Fibroblast of lung (primary cell): ENCODE measurements at regions not wholly inside any gene's neighbourhood (a gene's known extent, or its start where the extent isn't known, plus 50 kb on each side); places are given as distances from the start of the nearest gene placed in this dataset.

ENCODE experiments used
- DNase-seq, 2 donors: peaks; one replicate each; pipeline versions ENCODE4 v3.0.0 to v3.0.0-alpha.2; 2010; ENCODE audit warnings: low read depth in 2 of 2
- H2AFZ ChIP-seq: 2 replicates; pipeline ENCODE4 v1.5.1; 2012; ENCODE audit warnings: low read length, control low read depth, inconsistent platforms
- H3K27ac ChIP-seq: 2 replicates; pipeline ENCODE4 v1.5.1; 2011; ENCODE audit warnings: low read length, control low read depth; ENCODE audit not compliant: insufficient read depth
- H3K27me3 ChIP-seq: 2 replicates; pipeline ENCODE4 v1.5.1; 2011; ENCODE audit warnings: mild to moderate bottlenecking, low read length; ENCODE audit not compliant: control insufficient read depth, insufficient read depth
- H3K36me3 ChIP-seq: 2 replicates; pipeline ENCODE4 v1.5.1; 2011; ENCODE audit warnings: low read length; ENCODE audit not compliant: control insufficient read depth, insufficient read depth
- H3K4me1 ChIP-seq: 2 replicates; pipeline ENCODE4 v1.5.1; 2011; ENCODE audit warnings: low read length; ENCODE audit not compliant: control insufficient read depth, insufficient read depth; ENCODE audit errors: extremely low read depth
- H3K4me2 ChIP-seq: 2 replicates; pipeline ENCODE4 v1.5.1; 2011; ENCODE audit warnings: low read length, control low read depth; ENCODE audit not compliant: insufficient read depth; ENCODE audit errors: extremely low read depth
- H3K4me3 ChIP-seq, 4 experiments: fragments of 200-600 bp in 1 of 4; sonication (generic) in 1 of 4; replicated peaks in 1 of 4; 2 replicates each; pipeline ENCODE4 v1.5.1; 2011 to 2016; ENCODE audit warnings: low read length in 4 of 4, low read depth in 3 of 4, mild to moderate bottlenecking in 3 of 4, control low read depth in 2 of 4, inconsistent platforms in 1 of 4, mixed read lengths in 1 of 4; ENCODE audit not compliant: insufficient read depth in 1 of 4; ENCODE audit errors: control extremely low read depth in 1 of 4
- H3K79me2 ChIP-seq: 2 replicates; pipeline ENCODE4 v1.5.1; 2012; ENCODE audit warnings: mild to moderate bottlenecking, low read length, inconsistent platforms; ENCODE audit not compliant: control insufficient read depth, insufficient read depth
- H3K9ac ChIP-seq: 2 replicates; pipeline ENCODE4 v1.5.1; 2011; ENCODE audit warnings: mild to moderate bottlenecking, low read length, control low read depth; ENCODE audit not compliant: insufficient read depth
- H3K9me3 ChIP-seq: 2 replicates; pipeline ENCODE4 v1.5.1; 2012; ENCODE audit warnings: low read depth, low read length; ENCODE audit not compliant: control insufficient read depth, insufficient read depth
- H4K20me1 ChIP-seq: 2 replicates; pipeline ENCODE4 v1.5.1; 2011; ENCODE audit warnings: low read length; ENCODE audit not compliant: control insufficient read depth, insufficient read depth; ENCODE audit errors: extremely low read depth
- EZH2 ChIP-seq: IDR thresholded peaks from 2 replicates; pipeline ENCODE4 v1.5.1; 2012; ENCODE audit warnings: low read length, control low read depth, mild to moderate bottlenecking; ENCODE audit errors: missing control alignments
- TF ChIP-seq, protein P1 (sequence below), 2 donors: IDR thresholded peaks in 1 of 2; conservative IDR thresholded peaks in 1 of 2; 1 replicate in 1 of 2; 2 replicates in 1 of 2; pipeline ENCODE4 v1.5.1; 2011 to 2012; ENCODE audit warnings: low read length in 2 of 2, control low read depth in 1 of 2, inconsistent platforms in 1 of 2, low read depth in 1 of 2, mild to moderate bottlenecking in 1 of 2

DNA sequence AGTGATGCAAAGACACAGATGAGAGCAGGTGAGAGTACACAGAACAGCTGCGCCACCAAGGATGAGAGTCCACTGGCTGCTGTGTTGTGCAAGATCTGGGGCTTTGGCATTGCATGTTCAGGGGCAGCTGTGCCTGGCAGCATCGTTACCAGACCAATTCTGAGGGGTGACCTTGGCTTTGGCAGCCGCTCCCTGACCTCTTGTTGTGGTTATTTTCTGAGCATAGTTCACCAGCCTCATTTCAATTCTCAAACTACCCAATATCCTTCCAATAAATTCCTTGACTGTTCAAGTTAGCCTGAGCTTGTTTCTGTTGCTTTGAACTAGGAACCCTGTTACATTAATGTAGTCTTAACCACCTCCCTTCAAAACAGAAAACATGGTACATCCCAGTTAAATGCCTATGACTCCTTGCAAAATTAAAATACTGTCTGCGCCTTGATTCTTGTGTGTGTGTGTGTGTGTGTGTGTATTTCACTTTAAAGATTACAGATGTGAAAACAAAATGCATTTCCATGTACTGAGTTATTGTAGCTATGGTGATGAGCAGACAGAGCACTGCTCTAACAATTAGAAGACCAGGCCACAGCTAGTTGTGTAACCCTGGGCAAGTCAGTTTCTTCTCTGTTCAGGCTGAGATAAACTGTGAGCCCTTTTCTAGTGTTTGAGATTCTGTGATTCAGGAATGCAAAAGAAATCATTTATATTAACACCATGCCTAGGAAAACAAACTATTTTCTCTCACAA is 106.3 kb upstream of the GUCA2B start:
- no peak for DNase-seq
- Histone ChIP-seq H3K27ac (no peak overlapping the region), H3K9me3 (no peaks in the 10 kb centered on the region), H3K36me3 (no peaks in the 10 kb centered on the region), H3K9ac (no peak overlapping the region), H2AFZ (no peak overlapping the region), H3K79me2 (no peaks in the 10 kb centered on the region), H3K4me2 (no peak overlapping the region), H3K4me1 (no peaks in the 10 kb centered on the region), H4K20me1 (no peaks in the 10 kb centered on the region), H3K4me3 (no peak overlapping the region), H3K27me3 (no peaks in the 10 kb centered on the region)
- TF ChIP-seq, protein P1, sequence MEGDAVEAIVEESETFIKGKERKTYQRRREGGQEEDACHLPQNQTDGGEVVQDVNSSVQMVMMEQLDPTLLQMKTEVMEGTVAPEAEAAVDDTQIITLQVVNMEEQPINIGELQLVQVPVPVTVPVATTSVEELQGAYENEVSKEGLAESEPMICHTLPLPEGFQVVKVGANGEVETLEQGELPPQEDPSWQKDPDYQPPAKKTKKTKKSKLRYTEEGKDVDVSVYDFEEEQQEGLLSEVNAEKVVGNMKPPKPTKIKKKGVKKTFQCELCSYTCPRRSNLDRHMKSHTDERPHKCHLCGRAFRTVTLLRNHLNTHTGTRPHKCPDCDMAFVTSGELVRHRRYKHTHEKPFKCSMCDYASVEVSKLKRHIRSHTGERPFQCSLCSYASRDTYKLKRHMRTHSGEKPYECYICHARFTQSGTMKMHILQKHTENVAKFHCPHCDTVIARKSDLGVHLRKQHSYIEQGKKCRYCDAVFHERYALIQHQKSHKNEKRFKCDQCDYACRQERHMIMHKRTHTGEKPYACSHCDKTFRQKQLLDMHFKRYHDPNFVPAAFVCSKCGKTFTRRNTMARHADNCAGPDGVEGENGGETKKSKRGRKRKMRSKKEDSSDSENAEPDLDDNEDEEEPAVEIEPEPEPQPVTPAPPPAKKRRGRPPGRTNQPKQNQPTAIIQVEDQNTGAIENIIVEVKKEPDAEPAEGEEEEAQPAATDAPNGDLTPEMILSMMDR (conservative IDR thresholded peaks at IDR 0.05 in 1 of 2, IDR thresholded peaks at IDR 0.05 in 1 of 2; ENCODE audit: low read depth in 1 of 2, low read length in 2 of 2), result no peak
- no peak for TF ChIP-seq EZH2

DNA sequence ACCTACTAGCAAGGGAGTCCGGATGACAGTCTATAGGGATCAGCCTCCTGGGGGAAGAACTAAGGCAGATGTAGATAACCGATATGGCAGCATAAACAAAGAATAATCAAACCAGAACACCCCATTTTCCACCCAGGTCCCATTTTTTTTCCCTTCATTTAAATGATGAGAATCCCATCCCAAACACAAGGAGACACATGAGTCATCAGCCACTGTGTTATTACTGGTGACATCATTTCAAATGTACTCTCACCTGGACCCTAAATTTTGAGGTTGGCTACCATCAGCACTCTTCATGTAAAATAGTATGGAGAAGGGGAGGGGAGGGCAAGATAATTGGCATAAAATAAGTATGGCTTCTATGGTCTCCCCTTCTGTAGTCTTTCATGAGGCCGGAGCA is 108.9 kb upstream of the GUCA2B start:
- Histone ChIP-seq H3K79me2 (no peaks in the 10 kb centered on the region), H3K9me3 (no peaks in the 10 kb centered on the region), H3K36me3 (no peaks in the 10 kb centered on the region), H4K20me1 (no peaks in the 10 kb centered on the region), H3K4me1 (no peaks in the 10 kb centered on the region), H3K27me3 (no peaks in the 10 kb centered on the region), H3K4me2 (no peak overlapping the region), H3K4me3 (no peak overlapping the region), H2AFZ (no peak overlapping the region), H3K9ac (no peak overlapping the region), H3K27ac (no peak overlapping the region)
- TF ChIP-seq EZH2, result no peak
- TF ChIP-seq, protein P1 (conservative IDR thresholded peaks at IDR 0.05 in 1 of 2, IDR thresholded peaks at IDR 0.05 in 1 of 2; ENCODE audit: low read depth in 1 of 2, low read length in 2 of 2), result no peak
- no peak for DNase-seq

DNA sequence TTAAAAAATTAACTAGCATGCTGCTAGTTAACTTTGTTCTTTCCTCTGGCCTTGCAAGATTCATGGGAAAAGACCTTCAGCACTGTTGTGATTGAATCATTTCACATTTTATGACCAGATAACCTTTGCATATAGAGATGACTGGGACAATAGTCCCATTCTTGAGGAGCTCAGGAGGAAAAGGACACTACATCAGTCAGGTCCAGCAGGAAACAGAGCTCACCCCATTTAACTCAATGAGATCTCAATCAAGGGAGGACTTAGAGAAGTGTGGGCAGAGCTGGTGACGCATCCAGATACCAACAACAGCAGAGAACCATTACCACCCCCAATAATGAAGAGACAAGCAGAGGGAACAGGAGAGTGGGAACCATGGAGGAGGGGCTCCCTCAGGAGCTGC is 109.4 kb upstream of the GUCA2B start:
- H3K79me2 ChIP-seq, result no peaks in the 10 kb centered on the region
- no peaks in the 10 kb centered on the region for H4K20me1 ChIP-seq
- no peaks in the 10 kb centered on the region for H3K36me3 ChIP-seq
- no peak overlapping the region for H3K4me3 ChIP-seq
- no peaks in the 10 kb centered on the region for H3K27me3 ChIP-seq
- no peak overlapping the region for H3K9ac ChIP-seq
- no peaks in the 10 kb centered on the region for H3K4me1 ChIP-seq
- no peak overlapping the region for H2AFZ ChIP-seq
- no peak overlapping the region for H3K27ac ChIP-seq
- TF ChIP-seq EZH2, result no peak
- TF ChIP-seq, protein P1 (conservative IDR thresholded peaks at IDR 0.05 in 1 of 2, IDR thresholded peaks at IDR 0.05 in 1 of 2; ENCODE audit: low read depth in 1 of 2, low read length in 2 of 2), result no peak
- H3K9me3 ChIP-seq, result no peaks in the 10 kb centered on the region
- no peak for DNase-seq
- H3K4me2 ChIP-seq, result no peak overlapping the region
